Right ventricle myocardium superior (tissue), 1 donor: ENCODE measurements at regions not wholly inside any gene's neighbourhood (a gene's known extent, or its start where the extent isn't known, plus 50 kb on each side); places are given as distances from the start of the nearest gene placed in this dataset. TPM values are rescaled to one million over a fixed set of nuclear protein-coding genes. Genes with fewer than 3 reads are reported as not detected.

Experiments used
- ATAC-seq: fragments of 200-7000 bp; cut with Tn5 transposase; one replicate; pipeline ENCODE4 v1.9.1; 2020; ENCODE audit warnings: mild to moderate bottlenecking; ENCODE audit not compliant: poor library complexity
- DNase-seq: peaks from one replicate; pipeline ENCODE4 v3.0.0-alpha.2; 2020
- intact Hi-C: fragments of 100-400 bp; cut with DNase I; formaldehyde crosslinking; loops from one replicate; pipeline ENCODE4 v1.11.2; 2022
- microRNA-seq: library from miRNA; unstranded; fragments of <30 nt; microRNA quantifications from one replicate; pipeline ENCODE4 v1.2.0, GENCODE V29; 2020
- donor health status: DM: no; HTN: yes; CAD: no; lungs with severe emphysema.

DNA sequence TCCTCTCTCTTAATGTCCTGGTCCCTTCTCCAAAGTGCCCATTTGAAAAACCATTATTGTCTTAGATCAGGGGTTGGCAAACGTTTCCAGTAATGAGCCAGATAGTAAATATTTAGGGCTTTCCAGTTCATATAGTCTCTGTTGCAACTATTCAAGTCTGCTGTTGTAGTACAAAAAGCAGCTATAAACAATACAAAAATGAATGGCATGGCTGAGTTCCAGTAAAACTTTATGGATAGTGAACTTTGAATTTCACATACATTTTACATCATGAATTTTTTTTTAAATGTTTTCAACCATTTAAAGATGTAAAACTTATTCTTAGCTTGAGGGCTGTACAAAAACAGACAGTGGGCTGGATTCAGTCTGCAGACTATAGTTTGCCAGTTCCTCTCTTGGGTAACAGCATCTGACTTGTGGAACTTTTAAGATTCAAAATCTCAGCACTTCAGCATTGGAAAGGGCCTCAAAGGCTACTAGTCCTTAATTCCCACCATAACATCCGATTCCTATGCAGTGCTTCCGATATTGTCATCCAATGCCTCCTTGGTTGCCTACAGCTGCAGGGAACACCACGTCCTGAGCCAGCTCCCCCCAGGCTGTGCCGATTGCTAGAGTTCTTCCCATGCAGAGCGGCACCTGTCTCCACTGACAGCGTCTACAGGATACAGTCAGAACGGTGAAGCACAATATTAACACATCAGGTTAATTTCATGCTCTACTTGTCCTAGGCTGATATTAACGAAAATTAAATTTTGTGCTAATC is 65.6 kb upstream of the E2F8 start:
- intact Hi-C loops: loop anchor here (10.0 kb wide), 1 partner anchor 448 kb away; no protein-coding TSS in a partner anchor
- ATAC-seq: no peak
- no peak for DNase-seq

- ATAC-seq (no peak), DNase-seq (no peak)
- intact Hi-C loops: loop anchor here (10.0 kb wide), 1 partner anchor 453 kb away; no protein-coding TSS in a partner anchor
Measured at GRCh38 chr11:19301361-19301760, 60.6 kb upstream of the E2F8 start.

GRCh38 chr11:19294444-19294843 is 53.7 kb upstream of the E2F8 start:
- intact Hi-C loops: no loop called here
- DNase-seq: no peak
- no peak for ATAC-seq

DNA sequence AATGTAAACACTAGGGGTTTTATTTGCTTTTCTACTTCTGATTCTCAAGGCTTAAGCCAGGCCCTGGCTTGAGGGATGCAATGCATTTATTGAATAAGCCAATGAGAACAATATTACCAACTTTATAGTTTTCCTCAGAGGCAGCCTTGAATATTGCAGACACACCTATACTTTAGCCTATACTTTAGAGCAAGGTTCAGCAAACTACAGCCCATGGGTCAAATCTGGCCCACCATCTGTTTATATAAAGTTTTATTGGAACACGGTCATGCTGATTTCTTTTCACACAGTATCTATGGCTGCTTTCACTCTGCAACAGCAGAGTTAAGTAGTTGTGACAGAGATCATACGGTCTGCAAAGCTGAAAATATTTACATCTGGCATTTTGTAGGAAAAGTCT is 50.3 kb upstream of the E2F8 start:
- ATAC-seq: no peak
- no peak for DNase-seq

More for the DNA sequence above, 50.3 kb upstream of the E2F8 start:
- intact Hi-C loops: no loop called here

Small RNAs in the stretch of these regions (microRNA-seq; reads per million reads assigned to microRNA genes)
- not detected for gene MIR4486
